ENCODE measurements at regions not wholly inside any gene's neighbourhood (a gene's known extent, or its start where the extent isn't known, plus 50 kb on each side); places are given as distances from the start of the nearest gene placed in this dataset.

DNA sequence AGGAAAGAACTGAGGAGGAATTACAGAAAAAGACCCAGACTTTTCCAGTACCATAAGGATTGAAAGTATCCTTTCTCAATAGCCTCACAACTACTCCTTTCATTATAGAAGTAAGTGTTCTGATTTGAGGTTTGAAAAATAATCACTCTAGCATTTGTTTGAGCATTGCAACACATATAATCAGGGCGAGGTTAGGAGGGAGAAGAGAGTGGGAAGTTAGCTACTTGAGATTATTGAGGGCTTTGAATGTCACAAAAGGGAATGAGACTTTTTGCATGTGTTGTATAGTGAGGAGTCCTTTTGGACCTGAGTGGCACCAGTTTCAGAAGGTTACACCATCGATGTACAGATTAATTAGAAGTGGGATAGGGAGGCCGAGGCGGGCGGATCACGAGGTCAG lies 65.2 kb upstream of the TNIK start:
- TF ChIP-seq, protein P1, sequence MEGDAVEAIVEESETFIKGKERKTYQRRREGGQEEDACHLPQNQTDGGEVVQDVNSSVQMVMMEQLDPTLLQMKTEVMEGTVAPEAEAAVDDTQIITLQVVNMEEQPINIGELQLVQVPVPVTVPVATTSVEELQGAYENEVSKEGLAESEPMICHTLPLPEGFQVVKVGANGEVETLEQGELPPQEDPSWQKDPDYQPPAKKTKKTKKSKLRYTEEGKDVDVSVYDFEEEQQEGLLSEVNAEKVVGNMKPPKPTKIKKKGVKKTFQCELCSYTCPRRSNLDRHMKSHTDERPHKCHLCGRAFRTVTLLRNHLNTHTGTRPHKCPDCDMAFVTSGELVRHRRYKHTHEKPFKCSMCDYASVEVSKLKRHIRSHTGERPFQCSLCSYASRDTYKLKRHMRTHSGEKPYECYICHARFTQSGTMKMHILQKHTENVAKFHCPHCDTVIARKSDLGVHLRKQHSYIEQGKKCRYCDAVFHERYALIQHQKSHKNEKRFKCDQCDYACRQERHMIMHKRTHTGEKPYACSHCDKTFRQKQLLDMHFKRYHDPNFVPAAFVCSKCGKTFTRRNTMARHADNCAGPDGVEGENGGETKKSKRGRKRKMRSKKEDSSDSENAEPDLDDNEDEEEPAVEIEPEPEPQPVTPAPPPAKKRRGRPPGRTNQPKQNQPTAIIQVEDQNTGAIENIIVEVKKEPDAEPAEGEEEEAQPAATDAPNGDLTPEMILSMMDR (conservative IDR thresholded peaks at IDR 0.05; ENCODE audit: low read depth in 2 of 2), result no peak
- TF ChIP-seq POLR2AphosphoS5 (IDR thresholded peaks at IDR 0.05; ENCODE audit: low read depth) (no peak), ZNF114 (CRISPR knock-in tag; IDR thresholded peaks at IDR 0.05) (no peak), EZH2phosphoT487 (IDR thresholded peaks at IDR 0.05; ENCODE audit: unreplicated experiment) (no peak), EZH2 (IDR thresholded peaks at IDR 0.05; ENCODE audit: low read depth, unreplicated experiment) (no peak), ETS1 (IDR thresholded peaks at IDR 0.05) (no peak), CREB1 (CRISPR knock-in tag; IDR thresholded peaks at IDR 0.05; ENCODE audit: low read depth) (no peak), REST (IDR thresholded peaks at IDR 0.05; ENCODE audit: unreplicated experiment) (no peak), JUNB (IDR thresholded peaks at IDR 0.05; ENCODE audit: unreplicated experiment) (no peak), ZNF331 (CRISPR knock-in tag; IDR thresholded peaks at IDR 0.05; ENCODE audit: low read depth) (no peak), NANOG (IDR thresholded peaks at IDR 0.05; ENCODE audit: borderline replicate concordance) (no peak)
- TF ChIP-seq, protein P2, sequence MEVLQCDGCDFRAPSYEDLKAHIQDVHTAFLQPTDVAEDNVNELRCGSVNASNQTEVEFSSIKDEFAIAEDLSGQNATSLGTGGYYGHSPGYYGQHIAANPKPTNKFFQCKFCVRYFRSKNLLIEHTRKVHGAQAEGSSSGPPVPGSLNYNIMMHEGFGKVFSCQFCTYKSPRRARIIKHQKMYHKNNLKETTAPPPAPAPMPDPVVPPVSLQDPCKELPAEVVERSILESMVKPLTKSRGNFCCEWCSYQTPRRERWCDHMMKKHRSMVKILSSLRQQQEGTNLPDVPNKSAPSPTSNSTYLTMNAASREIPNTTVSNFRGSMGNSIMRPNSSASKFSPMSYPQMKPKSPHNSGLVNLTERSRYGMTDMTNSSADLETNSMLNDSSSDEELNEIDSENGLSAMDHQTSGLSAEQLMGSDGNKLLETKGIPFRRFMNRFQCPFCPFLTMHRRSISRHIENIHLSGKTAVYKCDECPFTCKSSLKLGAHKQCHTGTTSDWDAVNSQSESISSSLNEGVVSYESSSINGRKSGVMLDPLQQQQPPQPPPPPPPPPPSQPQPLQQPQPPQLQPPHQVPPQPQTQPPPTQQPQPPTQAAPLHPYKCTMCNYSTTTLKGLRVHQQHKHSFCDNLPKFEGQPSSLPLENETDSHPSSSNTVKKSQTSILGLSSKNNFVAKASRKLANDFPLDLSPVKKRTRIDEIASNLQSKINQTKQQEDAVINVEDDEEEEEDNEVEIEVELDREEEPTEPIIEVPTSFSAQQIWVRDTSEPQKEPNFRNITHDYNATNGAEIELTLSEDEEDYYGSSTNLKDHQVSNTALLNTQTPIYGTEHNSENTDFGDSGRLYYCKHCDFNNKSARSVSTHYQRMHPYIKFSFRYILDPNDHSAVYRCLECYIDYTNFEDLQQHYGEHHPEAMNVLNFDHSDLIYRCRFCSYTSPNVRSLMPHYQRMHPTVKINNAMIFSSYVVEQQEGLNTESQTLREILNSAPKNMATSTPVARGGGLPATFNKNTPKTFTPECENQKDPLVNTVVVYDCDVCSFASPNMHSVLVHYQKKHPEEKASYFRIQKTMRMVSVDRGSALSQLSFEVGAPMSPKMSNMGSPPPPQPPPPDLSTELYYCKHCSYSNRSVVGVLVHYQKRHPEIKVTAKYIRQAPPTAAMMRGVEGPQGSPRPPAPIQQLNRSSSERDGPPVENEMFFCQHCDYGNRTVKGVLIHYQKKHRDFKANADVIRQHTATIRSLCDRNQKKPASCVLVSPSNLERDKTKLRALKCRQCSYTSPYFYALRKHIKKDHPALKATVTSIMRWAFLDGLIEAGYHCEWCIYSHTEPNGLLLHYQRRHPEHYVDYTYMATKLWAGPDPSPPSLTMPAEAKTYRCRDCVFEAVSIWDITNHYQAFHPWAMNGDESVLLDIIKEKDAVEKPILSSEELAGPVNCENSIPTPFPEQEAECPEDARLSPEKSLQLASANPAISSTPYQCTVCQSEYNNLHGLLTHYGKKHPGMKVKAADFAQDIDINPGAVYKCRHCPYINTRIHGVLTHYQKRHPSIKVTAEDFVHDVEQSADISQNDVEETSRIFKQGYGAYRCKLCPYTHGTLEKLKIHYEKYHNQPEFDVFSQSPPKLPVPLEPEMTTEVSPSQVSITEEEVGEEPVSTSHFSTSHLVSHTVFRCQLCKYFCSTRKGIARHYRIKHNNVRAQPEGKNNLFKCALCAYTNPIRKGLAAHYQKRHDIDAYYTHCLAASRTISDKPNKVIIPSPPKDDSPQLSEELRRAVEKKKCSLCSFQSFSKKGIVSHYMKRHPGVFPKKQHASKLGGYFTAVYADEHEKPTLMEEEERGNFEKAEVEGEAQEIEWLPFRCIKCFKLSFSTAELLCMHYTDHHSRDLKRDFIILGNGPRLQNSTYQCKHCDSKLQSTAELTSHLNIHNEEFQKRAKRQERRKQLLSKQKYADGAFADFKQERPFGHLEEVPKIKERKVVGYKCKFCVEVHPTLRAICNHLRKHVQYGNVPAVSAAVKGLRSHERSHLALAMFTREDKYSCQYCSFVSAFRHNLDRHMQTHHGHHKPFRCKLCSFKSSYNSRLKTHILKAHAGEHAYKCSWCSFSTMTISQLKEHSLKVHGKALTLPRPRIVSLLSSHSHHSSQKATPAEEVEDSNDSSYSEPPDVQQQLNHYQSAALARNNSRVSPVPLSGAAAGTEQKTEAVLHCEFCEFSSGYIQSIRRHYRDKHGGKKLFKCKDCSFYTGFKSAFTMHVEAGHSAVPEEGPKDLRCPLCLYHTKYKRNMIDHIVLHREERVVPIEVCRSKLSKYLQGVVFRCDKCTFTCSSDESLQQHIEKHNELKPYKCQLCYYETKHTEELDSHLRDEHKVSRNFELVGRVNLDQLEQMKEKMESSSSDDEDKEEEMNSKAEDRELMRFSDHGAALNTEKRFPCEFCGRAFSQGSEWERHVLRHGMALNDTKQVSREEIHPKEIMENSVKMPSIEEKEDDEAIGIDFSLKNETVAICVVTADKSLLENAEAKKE (CRISPR knock-in tag; IDR thresholded peaks at IDR 0.05), result no peak

All from GM23338 (cell line).